ENCODE measurements at regions not wholly inside any gene's neighbourhood (a gene's known extent, or its start where the extent isn't known, plus 50 kb on each side); places are given as distances from the start of the nearest gene placed in this dataset.

GRCh38 chr1:239892602-239893001 lies 199.1 kb upstream of the FMN2 start:
- TF ChIP-seq POLR2A (IDR thresholded peaks at IDR 0.05; ENCODE audit: extremely low read depth, insufficient read length), result no peak
- no peak for TF ChIP-seq MAX (IDR thresholded peaks at IDR 0.05; ENCODE audit: low read depth, low read length)
- TF ChIP-seq MYC (IDR thresholded peaks at IDR 0.05; ENCODE audit: low read depth, low read length), result no peak
- no peak for TF ChIP-seq CTCF (IDR thresholded peaks at IDR 0.05; ENCODE audit: low read depth, low read length)
- no peak for DNase-seq (ENCODE audit: low read depth)
- no peak overlapping the region for H3K4me3 ChIP-seq (ENCODE audit: low read depth, low read length)

GRCh38 chr1:239893127-239893731 lies 198.5 kb upstream of the FMN2 start:
- no peak for TF ChIP-seq CTCF (IDR thresholded peaks at IDR 0.05; ENCODE audit: low read depth, low read length)
- TF ChIP-seq POLR2A (IDR thresholded peaks at IDR 0.05; ENCODE audit: extremely low read depth, insufficient read length), result no peak
- no peak for TF ChIP-seq MAX (IDR thresholded peaks at IDR 0.05; ENCODE audit: low read depth, low read length)
- TF ChIP-seq MYC (IDR thresholded peaks at IDR 0.05; ENCODE audit: low read depth, low read length), result no peak
- DNase-seq (ENCODE audit: low read depth), result no peak

GRCh38 chr1:239896569-239896968 lies 195.1 kb upstream of the FMN2 start:
- no peak overlapping the region for H3K4me3 ChIP-seq (ENCODE audit: low read depth, low read length)
- no peak for TF ChIP-seq MYC (IDR thresholded peaks at IDR 0.05; ENCODE audit: low read depth, low read length)
- TF ChIP-seq CTCF (IDR thresholded peaks at IDR 0.05; ENCODE audit: low read depth, low read length), result no peak
- no peak for TF ChIP-seq MAX (IDR thresholded peaks at IDR 0.05; ENCODE audit: low read depth, low read length)
- no peak for TF ChIP-seq POLR2A (IDR thresholded peaks at IDR 0.05; ENCODE audit: extremely low read depth, insufficient read length)
- no peak for DNase-seq (ENCODE audit: low read depth)

More at GRCh38 chr1:239893127-239893731, 198.5 kb upstream of the FMN2 start:
- no peak overlapping the region for H3K4me3 ChIP-seq (ENCODE audit: low read depth, low read length)

GRCh38 chr1:239896980-239897379 lies 194.7 kb upstream of the FMN2 start:
- TF ChIP-seq POLR2A (IDR thresholded peaks at IDR 0.05; ENCODE audit: extremely low read depth, insufficient read length), result no peak
- TF ChIP-seq MAX (IDR thresholded peaks at IDR 0.05; ENCODE audit: low read depth, low read length), result no peak
- TF ChIP-seq CTCF (IDR thresholded peaks at IDR 0.05; ENCODE audit: low read depth, low read length), result no peak
- TF ChIP-seq MYC (IDR thresholded peaks at IDR 0.05; ENCODE audit: low read depth, low read length), result no peak
- DNase-seq (ENCODE audit: low read depth), result no peak

GRCh38 chr1:239897458-239897857 lies 194.2 kb upstream of the FMN2 start:
- no peak for DNase-seq (ENCODE audit: low read depth)
- TF ChIP-seq MYC (IDR thresholded peaks at IDR 0.05; ENCODE audit: low read depth, low read length) (no peak), CTCF (IDR thresholded peaks at IDR 0.05; ENCODE audit: low read depth, low read length) (no peak), POLR2A (IDR thresholded peaks at IDR 0.05; ENCODE audit: extremely low read depth, insufficient read length) (no peak), MAX (IDR thresholded peaks at IDR 0.05; ENCODE audit: low read depth, low read length) (no peak)
- no peak overlapping the region for H3K4me3 ChIP-seq (ENCODE audit: low read depth, low read length)

More at GRCh38 chr1:239896980-239897379, 194.7 kb upstream of the FMN2 start:
- no peak overlapping the region for H3K4me3 ChIP-seq (ENCODE audit: low read depth, low read length)
